HG03558 (cell line): ENCODE measurements at regions not wholly inside any gene's neighbourhood (a gene's known extent, or its start where the extent isn't known, plus 50 kb on each side); places are given as distances from the start of the nearest gene placed in this dataset.
"Not testable (repeated sequence)": the region's sequence is repeated elsewhere in the genome, so short reads cannot be mapped to it uniquely, and the experiment has no call there.

Experiments used
- ATAC-seq: cut with Tn5 transposase; IDR thresholded peaks from one replicate; pipeline ENCODE4 v1.9.1; 2021; ENCODE audit warnings: moderate number of reproducible peaks; ENCODE audit not compliant: unreplicated experiment; ENCODE audit errors: extremely low read depth

DNA sequence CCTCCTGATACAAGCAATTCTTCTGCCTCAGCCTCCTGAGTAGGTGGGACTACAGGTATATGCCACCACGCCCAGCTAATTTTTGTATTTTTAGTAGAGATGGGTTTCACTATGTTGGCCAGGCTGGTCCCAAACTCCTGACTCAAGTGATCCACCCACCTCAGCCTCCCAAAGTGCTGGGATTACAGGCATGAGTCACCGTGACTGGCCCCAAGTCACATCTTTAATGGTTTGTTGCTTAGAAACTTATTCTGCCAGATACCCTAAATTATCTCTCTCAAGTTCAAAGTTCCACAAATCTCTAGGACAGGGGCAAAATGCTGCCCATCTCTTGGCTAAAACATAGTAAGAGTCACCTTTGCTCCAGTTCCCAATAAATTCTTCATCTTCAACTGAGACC, 444.1 kb upstream of the HSF2 start:
- ATAC-seq = not testable (repeated sequence)

DNA sequence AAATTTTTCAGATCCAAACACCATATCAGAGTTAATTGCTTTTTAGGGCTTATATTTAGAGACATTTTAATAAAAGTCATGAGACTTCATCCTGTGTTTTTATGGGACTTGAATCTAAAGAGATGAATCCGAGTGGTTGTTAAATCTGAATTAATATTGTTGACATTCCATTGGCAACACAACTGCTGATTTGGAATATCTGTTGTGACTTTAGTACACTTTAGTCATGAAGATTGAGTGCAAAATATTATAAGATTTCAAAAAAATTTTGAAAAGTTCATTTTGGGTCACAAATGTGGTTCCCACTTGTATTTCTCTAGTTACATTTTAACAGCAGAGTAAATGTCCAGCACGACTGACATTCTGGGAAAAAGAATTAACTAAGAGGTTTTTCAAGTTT, 442.7 kb upstream of the HSF2 start:
- ATAC-seq = no peak

DNA sequence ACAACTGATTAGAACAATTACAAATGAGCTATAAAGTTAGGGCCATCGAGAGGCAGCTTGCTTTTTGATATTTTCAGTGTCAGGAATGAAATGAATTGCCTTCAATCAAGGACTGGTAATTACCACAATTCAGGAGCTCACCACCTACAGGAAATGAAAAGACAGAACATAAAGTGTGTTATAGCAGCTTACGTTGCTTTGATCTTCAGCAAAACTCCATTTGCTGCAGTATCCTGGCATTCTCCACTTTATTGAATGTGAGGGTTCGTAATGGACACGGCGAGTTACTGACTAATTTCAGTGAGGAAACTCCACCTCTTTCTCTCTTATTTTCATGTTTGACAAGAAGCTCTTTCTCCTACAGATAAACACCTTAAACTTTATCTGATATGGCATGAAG, 440.0 kb upstream of the HSF2 start:
- no peak for ATAC-seq

DNA sequence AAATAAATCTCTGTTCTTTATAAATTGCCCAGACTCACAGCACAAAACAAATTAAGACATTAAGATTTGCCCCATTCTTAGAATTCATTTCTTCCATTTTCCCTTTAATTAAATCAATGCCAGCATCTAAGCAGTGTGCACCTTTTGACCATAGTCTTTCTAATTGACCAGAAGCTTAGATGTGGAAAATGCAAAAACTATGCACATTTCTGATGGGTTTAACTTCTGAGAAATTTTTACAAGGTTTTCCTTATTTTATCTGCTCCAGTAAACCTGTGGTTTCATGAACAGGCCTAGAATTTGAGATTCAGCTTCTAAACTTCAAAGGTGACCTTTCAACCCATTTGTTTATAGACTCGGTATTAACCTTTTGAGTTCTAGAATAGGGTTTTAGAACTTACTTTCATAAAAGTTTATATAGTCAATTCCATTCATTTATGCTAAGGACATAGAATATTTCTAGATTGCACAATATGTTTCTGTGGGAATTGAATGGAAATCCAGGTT, 437.8 kb upstream of the HSF2 start:
- ATAC-seq = no peak

DNA sequence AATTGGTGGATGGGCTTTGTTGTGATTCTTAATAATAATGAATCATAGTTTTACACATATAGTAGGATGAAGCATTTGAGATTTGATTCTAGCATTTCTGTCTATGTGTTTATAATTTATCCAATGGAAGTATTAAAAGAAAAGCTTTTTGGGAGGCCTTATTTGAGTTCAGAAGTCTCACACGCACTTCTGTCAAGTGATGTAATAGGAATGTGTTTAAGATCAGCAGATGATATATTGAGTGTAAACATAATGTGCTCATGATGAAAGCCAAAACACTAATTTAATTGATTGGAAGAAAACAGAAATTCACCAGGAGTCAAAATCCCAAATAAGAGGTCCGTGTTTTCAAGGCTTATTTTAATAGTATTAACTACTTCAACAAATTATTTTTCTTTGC, 435.6 kb upstream of the HSF2 start:
- ATAC-seq = no peak

DNA sequence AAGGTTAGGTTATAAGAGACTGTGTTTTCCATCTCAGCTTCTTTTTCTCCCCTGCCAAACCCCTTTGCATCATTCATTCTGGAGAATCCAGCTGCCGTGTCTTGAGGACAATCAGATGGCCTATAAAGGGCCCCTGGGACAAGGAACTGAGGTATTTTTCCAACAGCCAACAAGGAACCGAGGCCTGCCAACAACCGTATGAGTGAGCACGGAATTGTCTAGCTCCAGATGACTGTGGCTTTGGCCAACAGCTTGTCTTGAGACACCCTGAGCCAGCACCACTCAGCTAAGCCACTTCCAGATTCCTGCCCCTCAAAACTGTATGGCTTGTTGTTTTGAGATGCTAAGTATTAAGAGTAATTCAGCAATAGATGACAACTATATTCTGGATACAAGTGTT, 433.7 kb upstream of the HSF2 start:
- no peak for ATAC-seq

DNA sequence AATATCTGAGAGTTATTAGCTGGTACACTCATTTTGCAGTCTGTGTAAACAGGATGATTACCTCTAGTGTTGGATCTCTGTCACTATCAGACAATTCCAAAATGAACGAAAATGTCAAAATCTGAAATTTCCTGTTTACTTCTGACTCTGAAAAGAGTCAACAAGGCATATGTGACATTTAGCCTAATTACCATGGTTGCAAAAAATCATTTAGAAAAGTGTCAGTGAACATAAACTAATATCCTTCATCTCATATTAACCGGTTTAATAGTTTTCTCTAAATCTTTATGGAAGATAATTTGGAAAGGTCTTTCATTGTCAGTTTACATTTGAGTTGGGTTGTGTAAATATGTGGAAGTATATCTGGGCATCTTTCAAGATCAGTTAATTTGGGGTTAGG, 431.8 kb upstream of the HSF2 start:
- no peak for ATAC-seq

DNA sequence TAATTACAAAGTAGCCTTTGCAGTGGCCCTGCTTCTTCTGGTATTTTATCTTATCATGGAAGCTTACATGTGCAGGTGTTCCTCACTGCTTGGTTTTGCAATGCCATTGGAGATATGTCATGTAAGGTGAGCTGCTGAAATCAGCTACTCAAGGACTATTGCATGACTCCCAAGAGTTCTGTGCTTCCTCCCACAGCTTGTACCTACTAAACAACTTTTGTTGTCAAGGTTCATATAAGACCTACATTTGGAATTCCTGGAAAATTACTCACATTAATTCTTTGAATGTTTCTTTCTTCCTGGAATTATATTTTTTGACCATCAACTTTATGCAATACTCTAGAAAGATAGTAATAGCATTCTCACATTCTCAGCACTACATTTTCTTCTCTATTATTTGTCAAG, 427.5 kb upstream of the HSF2 start:
- no peak for ATAC-seq

DNA sequence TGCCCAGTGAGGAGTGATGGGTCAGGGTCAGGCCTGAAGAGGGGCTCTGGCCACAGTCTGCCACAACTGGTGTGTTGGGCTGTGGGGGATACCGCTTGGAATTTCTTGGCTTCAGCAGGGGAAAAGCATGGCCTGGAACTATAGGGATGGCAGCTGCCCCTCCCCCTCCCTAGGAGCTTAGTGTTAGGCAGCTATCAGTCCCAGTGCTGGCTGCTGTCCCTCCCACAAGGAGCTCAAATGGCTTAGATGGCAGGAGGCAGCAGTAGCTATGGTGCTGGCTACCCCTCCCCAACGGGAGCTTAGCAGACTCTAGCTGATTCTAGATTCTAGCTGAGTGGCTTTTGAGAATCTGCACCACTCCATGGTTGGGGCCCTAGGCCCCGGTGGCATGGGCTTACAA, 414.5 kb upstream of the HSF2 start:
- ATAC-seq = no peak

DNA sequence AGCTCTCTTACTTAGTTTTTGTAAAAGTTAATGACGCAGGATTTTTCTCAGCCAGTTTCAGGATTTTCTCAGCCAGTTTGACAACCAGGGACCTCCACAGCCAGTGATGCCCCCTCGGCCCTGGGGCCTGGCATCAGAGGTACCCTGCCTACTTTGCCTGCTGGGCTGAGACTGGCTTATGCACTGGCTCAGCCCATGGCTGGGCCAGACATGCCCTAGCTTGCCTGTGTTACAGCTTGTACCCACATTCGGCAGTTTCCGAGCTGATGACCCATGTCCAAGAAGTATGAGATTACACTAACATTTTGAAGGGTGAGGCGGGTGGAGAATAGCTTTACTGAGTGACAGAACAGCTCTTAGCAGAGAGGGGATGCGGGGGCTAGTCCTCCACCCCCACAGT, 406.1 kb upstream of the HSF2 start:
- ATAC-seq = no peak

DNA sequence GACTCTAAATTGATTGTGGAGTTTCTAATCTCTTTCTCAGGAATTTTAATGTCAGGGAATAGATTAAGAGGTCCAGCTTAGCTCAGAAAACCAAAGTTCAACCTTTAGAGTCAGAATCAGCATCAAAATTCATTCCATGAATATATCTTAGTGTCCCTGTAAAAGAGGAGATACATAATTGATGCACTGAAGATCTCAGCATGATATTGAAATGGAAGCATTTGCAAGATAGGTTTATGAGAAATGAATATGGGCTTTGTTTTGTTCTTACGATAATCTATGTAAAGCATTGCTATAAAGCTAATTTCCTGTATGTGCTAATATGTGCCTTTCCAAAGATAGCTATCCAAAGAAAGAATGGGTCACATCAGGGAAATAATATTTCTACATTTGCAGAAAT, 404.5 kb upstream of the HSF2 start:
- ATAC-seq = no peak

DNA sequence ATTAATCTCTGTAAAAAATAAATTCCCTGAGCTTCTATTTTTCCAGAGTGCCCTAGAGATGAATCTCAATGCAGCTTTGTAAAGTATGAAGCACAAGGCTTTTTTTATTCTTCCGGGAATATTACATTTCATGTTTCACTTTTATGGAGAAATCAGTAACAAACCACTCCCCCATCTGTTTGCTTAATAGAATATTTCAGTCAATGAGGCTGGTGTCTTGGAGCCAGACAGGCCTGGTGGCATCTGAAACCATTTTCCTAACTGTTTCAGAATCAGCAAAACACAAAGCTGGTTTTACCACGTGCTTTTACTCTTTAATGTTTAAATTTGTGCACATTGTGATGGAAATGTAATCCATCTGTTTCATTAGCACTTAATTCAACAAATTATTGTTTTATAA, 400.8 kb upstream of the HSF2 start:
- no peak for ATAC-seq

DNA sequence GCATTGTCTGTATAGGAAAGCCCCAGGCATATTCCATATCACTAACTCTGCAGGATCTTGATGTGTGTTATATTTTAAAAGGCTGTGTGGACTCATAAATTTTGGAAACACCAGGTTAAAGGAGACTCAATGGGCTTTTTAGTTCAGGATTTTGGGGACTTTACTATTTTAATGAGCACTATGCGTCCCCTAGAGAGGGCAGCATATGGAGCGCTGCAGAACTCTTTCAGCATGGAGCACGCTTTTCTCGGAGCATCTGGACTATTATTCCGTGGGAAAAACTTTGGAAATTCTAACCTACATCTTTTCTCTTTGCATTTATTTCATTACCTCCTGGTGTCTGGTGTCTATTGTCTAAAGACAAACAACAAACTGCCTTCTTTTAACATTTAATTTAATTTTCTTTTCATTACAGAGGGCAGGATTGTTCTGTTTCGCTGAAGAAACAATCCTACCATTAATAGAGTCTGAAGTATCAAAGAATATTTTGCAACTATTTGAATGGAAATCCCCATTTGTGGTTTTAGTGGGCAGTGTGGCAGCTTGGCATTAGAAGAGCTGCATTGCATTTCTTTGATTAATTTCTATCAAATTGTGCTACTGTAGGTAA, 399.9 kb upstream of the HSF2 start:
- ATAC-seq = no peak

DNA sequence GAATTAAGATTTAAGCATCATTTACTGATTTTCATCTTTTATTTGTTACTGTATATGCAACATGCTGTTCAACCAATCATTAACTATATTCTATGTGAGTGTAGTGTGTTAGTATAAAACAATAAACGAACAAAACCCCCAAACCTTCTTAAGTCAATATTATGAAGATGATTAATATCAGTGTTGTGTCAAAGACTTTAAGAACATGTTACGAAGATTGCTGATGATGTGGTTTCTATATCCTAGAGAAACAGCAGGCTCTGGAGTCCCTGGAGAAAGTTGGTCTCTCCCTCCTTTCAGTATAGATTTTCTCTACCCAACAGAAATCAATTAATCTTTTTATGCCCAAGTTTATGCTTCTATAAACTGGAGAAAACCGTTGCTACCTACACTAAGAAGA, 393.8 kb upstream of the HSF2 start:
- ATAC-seq = no peak

DNA sequence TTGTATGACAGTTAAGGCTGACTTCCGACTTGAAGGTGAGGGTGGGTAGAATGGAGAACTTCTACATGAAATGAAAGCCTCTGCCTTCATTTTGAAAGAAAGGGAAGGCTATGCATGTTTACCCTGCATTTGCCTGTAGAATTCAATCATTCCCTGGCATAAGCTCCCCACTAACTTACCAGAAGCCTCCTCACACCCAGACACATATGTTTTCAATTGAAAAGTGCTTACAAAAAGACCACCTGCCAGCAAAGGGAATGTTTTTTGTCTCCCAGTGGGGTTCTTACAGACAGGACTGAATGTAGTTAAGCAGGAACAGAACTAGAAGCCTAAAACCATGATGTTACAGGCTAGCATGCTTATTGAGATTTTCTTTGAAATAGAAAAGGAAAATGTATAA, 392.1 kb upstream of the HSF2 start:
- no peak for ATAC-seq

DNA sequence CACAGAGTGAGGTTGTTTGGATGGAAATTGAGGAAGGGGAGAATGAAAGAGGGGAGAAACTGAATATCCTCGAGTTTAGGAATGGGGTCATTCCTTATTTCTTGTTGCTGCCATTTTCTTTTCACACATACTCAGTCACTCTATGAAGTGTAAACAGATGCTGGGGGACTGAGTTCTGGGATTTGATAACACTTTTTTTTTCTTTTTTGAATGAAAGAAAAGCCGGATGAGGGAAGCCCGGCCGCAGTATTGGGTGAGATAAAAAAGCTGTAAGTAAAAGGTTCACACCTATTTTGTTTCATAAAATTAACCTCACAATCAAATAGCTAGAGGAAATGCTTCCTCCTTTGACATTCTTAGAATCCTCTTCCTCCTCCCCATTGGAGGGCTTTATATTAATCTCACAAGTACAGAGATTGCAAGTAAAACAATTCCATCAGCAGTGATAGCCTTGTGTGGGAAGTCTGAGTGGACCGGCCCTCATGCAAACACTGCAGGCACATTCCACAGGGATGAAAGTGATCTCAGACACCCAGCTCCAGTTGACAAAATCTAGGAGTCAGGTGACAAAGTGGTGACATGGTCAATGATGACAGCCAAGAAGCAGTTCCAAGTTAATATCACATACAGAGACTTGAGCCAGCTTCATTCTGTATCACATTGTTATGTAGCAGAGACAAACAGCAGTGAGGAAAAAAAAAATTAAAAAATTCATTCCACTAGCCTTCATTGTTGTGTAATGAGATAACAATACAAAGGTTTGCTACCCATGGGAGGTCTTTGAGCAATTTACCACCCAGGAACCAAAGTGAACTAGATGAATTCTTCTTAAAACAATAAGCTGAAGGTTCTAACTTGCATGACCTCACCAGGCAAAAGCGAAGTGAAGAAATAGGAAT, 391.1 kb upstream of the HSF2 start:
- no peak for ATAC-seq

DNA sequence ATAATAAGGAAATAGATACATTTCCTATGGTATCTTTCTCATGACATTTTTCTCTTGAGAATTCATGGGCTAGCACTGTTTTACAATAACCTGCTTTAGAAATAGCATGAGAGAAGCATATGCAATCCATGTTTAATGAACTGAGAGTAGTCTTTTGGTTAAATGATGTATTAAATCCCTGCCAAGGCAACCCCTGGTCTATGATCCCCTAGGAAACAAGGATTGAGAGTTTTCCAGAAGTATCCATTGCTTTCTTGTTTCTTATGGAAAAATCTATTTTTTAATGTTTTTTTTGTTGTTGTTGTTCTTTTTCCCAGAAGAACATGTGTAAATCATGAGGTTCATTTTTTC, 390.5 kb upstream of the HSF2 start:
- no peak for ATAC-seq

DNA sequence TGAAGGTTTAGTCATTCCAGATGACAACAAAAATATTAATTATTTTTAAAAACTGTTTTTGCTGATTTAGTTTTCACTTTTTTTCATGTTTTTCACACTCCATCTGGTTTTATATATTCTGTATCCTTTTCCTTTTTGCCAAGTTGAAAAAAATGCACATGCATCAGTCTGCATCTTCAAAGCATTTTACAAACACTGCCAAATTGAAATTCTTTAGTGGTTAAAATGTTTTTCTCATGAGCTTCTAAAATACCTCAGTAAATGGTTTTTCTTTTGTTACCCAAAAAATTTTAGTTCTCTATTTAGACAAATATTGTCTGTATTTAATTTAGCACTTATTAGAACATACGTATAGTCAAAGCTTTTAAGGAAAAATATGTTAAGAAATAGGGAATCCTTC, 386.9 kb upstream of the HSF2 start:
- ATAC-seq = no peak

DNA sequence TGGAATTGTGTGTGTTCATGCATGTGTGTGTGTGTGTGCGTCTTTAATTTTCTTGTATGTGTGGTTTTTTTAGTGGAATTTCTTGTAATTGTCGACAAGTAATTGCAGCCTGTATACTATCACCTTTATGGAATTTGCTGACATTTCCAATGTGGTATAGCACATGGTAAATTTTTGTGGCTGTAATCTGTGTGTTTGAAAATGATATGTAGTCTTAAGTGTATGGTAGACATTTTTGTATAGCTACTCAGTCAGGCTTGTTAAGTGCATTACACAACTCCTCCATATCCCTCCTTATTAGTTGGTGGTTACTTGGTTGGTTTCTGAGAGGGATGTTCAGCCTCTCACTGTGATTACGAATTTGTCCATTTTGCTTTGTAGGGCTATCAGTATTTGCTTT, 384.5 kb upstream of the HSF2 start:
- no peak for ATAC-seq

DNA sequence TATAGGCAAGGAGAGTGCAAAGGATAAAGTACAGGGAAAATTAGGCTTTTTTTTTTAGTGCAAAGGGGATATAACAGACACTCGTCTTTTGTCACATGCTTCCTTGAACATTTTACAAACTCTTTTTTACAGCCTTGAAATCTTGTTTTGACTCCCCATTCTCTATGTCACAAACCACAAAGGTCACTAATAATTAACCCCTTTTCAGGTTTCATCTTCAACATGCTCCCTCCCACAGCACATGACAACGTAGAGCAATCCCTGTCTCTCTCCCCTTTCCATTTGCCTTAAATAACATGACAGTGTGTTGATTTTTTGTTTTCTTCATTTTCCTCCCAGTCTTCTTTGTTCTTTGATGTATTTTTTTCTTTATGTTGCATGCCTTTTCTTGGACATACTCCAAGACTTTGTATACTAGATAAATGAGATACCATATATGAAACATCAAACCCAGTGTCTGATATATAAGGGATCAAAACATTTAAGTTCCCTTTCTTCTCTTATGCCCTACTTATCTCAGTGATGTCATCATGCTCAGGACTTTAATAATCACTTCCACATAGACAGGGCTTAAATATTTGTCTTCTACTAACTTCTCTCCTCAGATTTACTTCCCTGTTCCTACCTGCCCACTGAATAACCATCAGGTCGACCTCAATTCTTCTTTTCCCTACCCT, 378.7 kb upstream of the HSF2 start:
- ATAC-seq = peak; percentile 98

DNA sequence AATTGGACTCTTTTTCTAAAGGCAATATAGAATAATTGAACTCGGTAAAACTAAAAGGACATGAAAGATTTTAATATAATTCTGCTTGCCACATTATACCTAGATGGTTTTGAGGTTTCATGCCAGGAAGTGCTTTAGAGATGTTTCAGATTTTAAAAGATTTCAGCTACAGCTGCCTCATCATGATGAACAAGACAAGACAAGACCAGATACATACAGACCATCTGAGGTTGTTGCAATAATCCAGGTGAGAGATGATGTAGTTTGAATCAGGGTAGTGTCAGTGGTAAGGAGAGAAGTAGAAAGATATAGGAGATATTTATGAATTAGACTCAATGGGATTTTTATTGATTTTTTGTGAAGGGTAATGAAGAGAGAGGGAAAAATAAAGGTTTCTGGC, 374.3 kb upstream of the HSF2 start:
- no peak for ATAC-seq
